Loucy (cell line): ENCODE measurements at regions not wholly inside any gene's neighbourhood (a gene's known extent, or its start where the extent isn't known, plus 50 kb on each side); places are given as distances from the start of the nearest gene placed in this dataset.

Source experiments
- EZH2phosphoT487 ChIP-seq: fragments of 200-600 bp; IDR thresholded peaks from 2 replicates; pipeline ENCODE4 v1.6.1; 2018; ENCODE audit warnings: antibody characterized with exemption, mild to moderate bottlenecking, moderate library complexity, borderline replicate concordance
- TF ChIP-seq, protein P1 (sequence below): fragments of 200-600 bp; sonication (generic); conservative IDR thresholded peaks from 2 replicates; pipeline ENCODE4 v1.5.1; 2014; ENCODE audit warnings: mild to moderate bottlenecking, antibody characterized with exemption, low read length

DNA sequence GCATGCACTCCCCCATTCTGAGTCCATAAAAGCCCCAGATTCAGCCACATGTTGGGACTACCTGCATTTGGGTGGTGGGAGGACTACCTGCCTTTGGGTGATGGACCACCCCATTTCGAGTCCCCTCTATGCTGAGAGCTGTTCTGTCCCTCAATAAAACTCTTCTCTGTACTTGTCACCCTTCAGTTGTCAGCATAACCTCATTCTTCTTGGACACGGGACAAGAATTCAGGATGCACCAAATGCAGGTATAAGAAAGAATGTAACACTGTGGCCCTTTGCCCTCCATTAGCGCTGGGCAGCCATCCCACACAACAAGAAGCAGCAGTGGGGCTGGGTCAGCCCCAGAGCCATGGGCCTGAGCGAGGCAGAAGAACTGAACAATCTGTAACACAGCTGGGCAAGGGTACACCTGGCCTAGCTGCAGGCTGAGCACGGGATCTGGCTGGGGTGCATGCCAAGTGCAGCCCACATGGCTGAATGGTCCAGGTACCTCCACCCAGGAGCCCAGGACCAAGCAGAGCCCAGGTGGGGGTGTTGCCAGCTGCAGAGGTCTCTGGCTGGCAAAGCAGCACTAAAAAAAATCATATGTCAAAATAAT, 1344.3 kb upstream of the LRRTM3 start:
- no peak for TF ChIP-seq EZH2phosphoT487
- TF ChIP-seq, protein P1, sequence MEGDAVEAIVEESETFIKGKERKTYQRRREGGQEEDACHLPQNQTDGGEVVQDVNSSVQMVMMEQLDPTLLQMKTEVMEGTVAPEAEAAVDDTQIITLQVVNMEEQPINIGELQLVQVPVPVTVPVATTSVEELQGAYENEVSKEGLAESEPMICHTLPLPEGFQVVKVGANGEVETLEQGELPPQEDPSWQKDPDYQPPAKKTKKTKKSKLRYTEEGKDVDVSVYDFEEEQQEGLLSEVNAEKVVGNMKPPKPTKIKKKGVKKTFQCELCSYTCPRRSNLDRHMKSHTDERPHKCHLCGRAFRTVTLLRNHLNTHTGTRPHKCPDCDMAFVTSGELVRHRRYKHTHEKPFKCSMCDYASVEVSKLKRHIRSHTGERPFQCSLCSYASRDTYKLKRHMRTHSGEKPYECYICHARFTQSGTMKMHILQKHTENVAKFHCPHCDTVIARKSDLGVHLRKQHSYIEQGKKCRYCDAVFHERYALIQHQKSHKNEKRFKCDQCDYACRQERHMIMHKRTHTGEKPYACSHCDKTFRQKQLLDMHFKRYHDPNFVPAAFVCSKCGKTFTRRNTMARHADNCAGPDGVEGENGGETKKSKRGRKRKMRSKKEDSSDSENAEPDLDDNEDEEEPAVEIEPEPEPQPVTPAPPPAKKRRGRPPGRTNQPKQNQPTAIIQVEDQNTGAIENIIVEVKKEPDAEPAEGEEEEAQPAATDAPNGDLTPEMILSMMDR = no peak
